ENCODE measurements at regions not wholly inside any gene's neighbourhood (a gene's known extent, or its start where the extent isn't known, plus 50 kb on each side); places are given as distances from the start of the nearest gene placed in this dataset.
"Not testable (repeated sequence)": the region's sequence is repeated elsewhere in the genome, so short reads cannot be mapped to it uniquely, and the experiment has no call there.

- DNase-seq = no peak
These were observed 375.5 kb downstream of the ALG10 start for GRCh38 chr12:34397591-34398365.

DNA sequence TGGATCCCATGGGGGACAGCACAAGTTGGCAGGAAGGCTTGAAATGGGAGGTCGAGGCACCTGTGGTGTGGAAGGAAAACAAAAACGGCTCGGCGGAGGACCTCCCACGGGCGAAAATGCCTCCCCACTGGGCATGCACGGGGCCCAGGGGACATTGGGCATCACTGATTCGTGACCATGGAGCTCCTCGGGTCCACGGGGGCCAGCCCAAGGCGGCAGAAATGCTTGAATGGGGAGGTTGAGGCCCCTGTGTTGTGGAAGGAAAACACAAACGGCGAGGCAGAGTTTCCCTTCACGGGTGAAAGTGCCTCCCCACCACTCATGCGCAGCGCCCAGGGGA, 376.0 kb downstream of the ALG10 start:
- DNase-seq = no peak

- DNase-seq = no peak
These were observed 376.7 kb downstream of the ALG10 start for GRCh38 chr12:34398706-34399630.

- no peak for DNase-seq
These were observed 377.5 kb downstream of the ALG10 start for GRCh38 chr12:34399631-34400410.

DNA sequence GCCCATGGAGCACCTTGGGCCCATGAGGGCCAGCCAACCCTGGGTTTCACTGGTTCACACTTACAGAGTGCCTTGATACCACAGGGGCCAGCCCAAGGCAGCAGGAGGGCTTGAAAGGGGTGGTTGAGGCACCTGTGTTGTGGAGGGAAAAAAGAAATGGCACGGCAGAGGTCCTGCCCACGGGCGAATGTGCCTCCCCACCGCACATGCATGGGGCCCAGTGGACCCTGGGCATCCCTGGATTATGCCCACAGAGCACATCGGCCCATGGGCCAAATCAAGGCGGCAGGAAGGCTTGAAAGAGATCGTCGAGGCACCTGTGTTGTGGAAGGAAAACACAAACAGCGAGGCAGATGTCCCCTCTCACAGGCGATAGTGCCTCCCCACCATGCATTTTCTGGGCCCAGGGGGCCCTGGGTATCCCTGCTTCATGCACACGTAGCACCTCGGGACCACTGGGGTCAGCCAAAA, 378.1 kb downstream of the ALG10 start:
- no peak for DNase-seq

- no peak for DNase-seq
These were observed 378.8 kb downstream of the ALG10 start for GRCh38 chr12:34400986-34401658.

- DNase-seq = no peak
These were observed 379.4 kb downstream of the ALG10 start for GRCh38 chr12:34401659-34402227.

GRCh38 chr12:34402228-34402898, 380.1 kb downstream of the ALG10 start:
- no peak for DNase-seq

DNA sequence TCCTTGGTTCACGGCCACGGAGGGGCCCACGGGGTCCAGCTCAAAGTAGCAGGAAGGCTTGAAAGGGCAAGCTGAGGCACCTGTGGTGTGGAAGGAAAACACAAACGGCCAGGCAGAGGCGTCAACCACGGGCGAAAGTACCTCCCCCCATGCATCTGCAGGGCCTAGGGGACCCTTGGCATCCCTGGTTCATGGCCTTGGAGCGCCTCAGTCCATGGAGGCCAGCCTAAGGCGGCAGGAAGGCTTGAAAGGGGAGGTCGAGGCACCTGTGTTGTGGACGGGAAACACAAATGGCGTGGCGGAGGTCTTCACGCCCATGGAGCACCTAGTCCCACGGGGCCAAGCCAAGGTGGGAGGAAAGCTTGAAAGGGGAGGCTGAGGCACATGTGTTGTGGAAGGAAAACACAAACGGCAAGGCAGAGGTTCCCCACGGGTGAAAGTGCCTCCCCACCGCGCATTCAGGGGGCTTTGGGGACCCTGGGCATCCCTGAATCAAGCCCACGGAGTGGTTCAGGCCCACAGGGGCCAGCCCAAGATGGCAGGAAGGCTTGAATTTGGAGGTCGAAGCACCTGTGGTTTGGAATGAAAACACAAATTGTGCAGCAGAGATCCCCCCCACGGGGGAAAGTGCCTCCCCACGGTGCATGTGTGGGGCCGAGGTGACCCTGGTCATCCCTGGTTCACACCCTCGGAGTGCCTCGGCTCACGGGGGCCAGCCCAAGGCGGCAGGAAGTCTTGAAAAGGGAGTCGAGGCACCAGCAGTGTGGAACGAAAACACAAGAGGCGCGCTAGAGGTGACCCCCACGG, 380.8 kb downstream of the ALG10 start:
- no peak for DNase-seq

GRCh38 chr12:34403706-34404376, 381.5 kb downstream of the ALG10 start:
- no peak for DNase-seq

DNA sequence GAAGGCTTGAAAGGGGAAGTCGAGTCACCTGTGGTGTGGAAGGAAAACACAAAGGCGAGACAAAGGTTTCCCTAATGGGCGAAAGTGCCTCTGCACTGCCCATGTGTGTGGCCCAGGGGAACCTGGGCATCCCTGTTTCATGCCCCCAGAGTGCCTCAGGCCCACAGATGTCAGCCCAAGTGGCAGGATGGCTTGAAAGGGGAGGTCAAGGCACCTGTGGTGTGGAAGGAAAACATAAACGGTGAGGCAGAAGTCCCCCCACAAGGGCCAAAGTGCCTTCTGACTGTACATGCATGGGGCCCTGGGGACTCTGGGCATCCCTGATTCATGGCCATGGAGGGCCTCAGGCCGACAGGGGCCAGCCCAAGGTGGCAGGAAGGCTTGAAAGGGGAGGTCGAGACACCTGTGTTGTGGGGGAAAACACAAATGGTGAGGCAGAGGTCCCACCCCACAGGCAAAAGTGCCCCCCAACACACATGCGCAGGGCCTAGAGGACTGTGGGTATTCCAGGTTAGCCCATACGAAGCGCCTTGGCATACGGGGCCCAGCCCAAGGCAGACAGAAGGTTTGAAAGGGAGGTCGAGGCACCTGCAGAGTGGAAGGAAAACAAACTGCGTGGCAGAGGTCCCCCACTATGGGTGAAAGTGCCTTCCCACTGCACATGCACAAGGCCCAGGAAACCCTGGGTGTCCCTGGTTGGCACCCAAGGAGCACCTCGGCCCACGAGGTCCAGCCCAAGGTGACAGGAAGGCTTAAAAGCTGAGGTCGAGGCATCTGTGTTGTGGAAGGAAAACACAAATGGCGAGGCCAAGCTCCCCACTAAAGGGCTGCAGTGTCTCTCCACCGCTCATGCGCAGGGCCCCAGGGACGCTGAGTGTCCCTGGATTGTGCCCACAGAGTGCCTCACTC, 382.3 kb downstream of the ALG10 start:
- no peak for DNase-seq

GRCh38 chr12:34405286-34406227, 383.3 kb downstream of the ALG10 start:
- no peak for DNase-seq

DNA sequence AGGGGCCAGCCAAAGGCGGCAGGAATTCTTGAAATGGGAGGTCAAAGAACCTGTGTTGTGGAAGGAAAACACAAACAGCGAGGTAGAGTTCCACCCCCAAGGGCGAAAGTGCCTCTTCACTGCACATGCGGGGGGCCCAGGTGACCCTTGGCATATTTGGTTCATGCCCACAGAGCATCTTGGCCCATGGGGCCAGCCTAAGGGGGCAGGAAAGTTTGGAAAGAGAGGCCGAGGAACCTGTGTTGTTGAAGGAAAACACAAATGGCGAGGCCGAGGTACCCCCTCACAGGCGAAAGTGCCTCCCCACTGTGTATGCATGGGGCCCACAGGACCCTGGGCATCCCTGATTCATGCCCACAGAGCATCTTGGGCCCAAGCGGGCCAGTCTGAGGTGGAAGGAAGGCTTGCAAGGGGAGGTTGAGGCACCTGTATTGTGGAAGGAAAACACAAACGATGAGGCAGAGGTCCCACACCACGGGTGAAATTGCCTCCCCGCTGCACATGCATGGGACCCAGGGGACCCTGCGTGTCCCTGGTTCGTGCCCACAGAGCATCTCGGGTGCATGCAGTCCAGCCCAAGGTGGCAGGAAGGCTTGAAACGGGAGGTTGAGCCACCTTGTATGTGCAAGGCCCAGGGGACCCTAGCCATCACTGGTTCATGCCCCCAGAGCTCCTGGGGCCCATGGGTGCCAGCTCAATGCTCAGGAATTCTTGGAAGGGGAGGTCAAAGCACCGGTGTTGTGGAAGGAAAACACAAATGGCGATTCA, 384.1 kb downstream of the ALG10 start:
- no peak for DNase-seq

DNA sequence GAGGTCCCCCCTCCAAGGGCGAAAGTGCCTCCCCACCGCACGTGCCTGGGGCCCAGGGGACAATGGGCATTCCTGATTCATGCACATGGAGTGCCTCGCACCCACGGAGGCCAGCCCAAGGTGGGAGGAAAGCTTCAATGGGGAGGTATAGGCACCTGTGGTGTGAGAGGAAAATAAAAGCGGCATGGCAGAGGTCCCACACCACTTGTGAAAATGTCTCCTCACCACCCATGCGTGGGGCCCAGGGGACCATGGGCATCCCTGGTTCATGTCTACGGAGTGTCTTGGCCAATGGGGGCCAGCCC, 384.7 kb downstream of the ALG10 start:
- no peak for DNase-seq

DNA sequence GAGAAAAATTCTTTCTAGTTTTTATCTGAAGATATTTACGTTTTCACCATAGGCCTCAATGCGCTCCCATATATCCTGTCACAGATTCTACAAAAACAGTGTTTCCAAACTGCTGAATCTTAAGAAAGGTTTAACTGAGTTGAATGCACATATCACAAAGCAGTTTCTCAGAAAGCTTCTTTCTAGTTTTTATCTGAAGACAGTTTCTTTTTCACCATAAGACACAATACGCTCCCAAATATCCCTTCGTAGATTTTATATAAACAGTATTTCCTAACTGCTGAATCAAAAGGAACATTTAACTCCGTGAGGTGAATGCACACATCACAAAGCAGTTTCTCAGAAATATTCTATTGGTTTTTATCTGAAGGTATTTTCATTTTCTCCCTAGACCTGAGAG, 385.5 kb downstream of the ALG10 start:
- DNase-seq = no peak

DNA sequence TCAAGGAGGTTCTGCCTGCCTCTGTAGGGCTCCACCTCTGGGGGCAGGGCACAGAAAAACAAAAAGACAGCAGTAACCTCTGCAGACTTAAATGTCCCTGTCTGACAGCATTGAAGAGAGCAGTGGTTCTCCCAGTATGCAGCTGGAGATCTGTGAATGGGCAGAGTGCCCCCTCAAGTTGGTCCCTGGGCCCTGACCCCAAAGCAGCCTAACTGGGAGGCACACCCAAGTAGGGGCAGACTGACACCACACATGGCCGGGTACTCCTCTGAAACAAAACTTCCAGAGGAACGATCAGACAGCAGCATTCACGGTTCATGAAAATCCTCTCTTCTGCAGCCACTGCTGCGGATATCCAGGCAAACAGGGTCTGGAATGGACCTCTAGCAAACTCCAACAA, 409.2 kb downstream of the ALG10 start:
- not testable (repeated sequence) for DNase-seq

Measured in DMS79 treated with DMSO at 0.1 percent for 48 hours (cell line).